GM23248 (cell line): ENCODE measurements at regions not wholly inside any gene's neighbourhood (a gene's known extent, or its start where the extent isn't known, plus 50 kb on each side); places are given as distances from the start of the nearest gene placed in this dataset.

ENCODE experiments used
- DNase-seq: peaks from one replicate; pipeline ENCODE4 v3.0.0-alpha.2; 2015
- H2AFZ ChIP-seq: fragments of 200-600 bp; sonication (generic); 2 replicates; pipeline ENCODE4 v1.6.1; 2016; ENCODE audit warnings: antibody characterized with exemption
- H3F3A ChIP-seq: fragments of 200-600 bp; sonication (generic); 2 replicates; pipeline ENCODE4 v1.6.1; 2016; ENCODE audit warnings: mild to moderate bottlenecking, antibody characterized with exemption, mixed run types; ENCODE audit not compliant: insufficient read depth
- H3K27ac ChIP-seq: fragments of 200-600 bp; sonication (generic); 2 replicates; pipeline ENCODE4 v1.5.1; 2016; ENCODE audit warnings: mild to moderate bottlenecking
- H3K27me3 ChIP-seq: fragments of 200-600 bp; sonication (generic); replicated peaks from 2 replicates; pipeline ENCODE4 v1.6.1; 2016; ENCODE audit warnings: mild to moderate bottlenecking; ENCODE audit not compliant: insufficient read depth
- H3K36me3 ChIP-seq: fragments of 200-600 bp; sonication (generic); 2 replicates; pipeline ENCODE4 v1.6.1; 2016; ENCODE audit warnings: low read depth, mild to moderate bottlenecking
- H3K4me1 ChIP-seq: fragments of 200-600 bp; sonication (generic); 2 replicates; pipeline ENCODE4 v1.6.1; 2016; ENCODE audit warnings: mild to moderate bottlenecking; ENCODE audit not compliant: insufficient read depth
- H3K4me2 ChIP-seq: fragments of 200-600 bp; sonication (generic); one replicate; pipeline ENCODE4 v1.6.1; 2016; ENCODE audit warnings: mild to moderate bottlenecking; ENCODE audit not compliant: unreplicated experiment
- H3K4me3 ChIP-seq: fragments of 200-600 bp; sonication (generic); 2 replicates; pipeline ENCODE4 v1.5.1; 2016; ENCODE audit warnings: mild to moderate bottlenecking
- H3K79me2 ChIP-seq: fragments of 200-600 bp; sonication (generic); 2 replicates; pipeline ENCODE4 v1.6.1; 2016; ENCODE audit warnings: mild to moderate bottlenecking; ENCODE audit not compliant: insufficient read depth
- H3K9ac ChIP-seq: fragments of 200-600 bp; sonication (generic); 2 replicates; pipeline ENCODE4 v1.6.1; 2016; ENCODE audit warnings: mild to moderate bottlenecking
- H3K9me2 ChIP-seq: fragments of 200-600 bp; sonication (generic); 2 replicates; pipeline ENCODE4 v1.6.1; 2016; ENCODE audit warnings: mixed run types, mild to moderate bottlenecking, moderate library complexity; ENCODE audit not compliant: insufficient read depth
- H3K9me3 ChIP-seq: fragments of 200-600 bp; sonication (generic); one replicate; pipeline ENCODE4 v1.6.1; 2017; ENCODE audit warnings: low read depth
- H4K20me1 ChIP-seq: fragments of 200-600 bp; sonication (generic); 2 replicates; pipeline ENCODE4 v1.6.0; 2016; ENCODE audit not compliant: insufficient read depth
- EZH2 ChIP-seq: fragments of 200-600 bp; sonication (generic); IDR thresholded peaks from 2 replicates; pipeline ENCODE4 v1.6.1; 2018; ENCODE audit warnings: antibody characterized with exemption, mild to moderate bottlenecking; ENCODE audit not compliant: insufficient read depth, poor library complexity, severe bottlenecking
- EZH2phosphoT487 ChIP-seq: fragments of 200-600 bp; sonication (generic); IDR thresholded peaks from 2 replicates; pipeline ENCODE4 v1.6.1; 2018; ENCODE audit warnings: antibody characterized with exemption, moderate library complexity, mild to moderate bottlenecking, low read depth; ENCODE audit not compliant: insufficient read depth
- WGBS, 2 experiments: methylation state at CpG; one replicate each; pipeline ENCODE4 v1.1.6; 2015 to 2017; ENCODE audit warnings: low lambda C conversion rate in 2 of 2, low coverage in 1 of 2; ENCODE audit errors: missing lambda C conversion rate in 2 of 2; 5-methylcytosine and 5-hydroxymethylcytosine counted together
- in situ Hi-C: fragments of 300-500 bp; cut with MboI; formaldehyde crosslinking; loops from 2 replicates; pipeline ENCODE4 v1.15.0; 2020

GRCh38 chr9:81480828-81481604 lies 208.3 kb downstream of the TLE1 start:
- H3K4me2 ChIP-seq = no peak overlapping the region
- H3K36me3 ChIP-seq = no peaks in the 10 kb centered on the region
- no peaks in the 10 kb centered on the region for H3K79me2 ChIP-seq
- no peak overlapping the region for H3K27ac ChIP-seq
- no peak overlapping the region for H3K4me3 ChIP-seq
- WGBS, 2 experiments = 75 to 76% methylated on average over 6 of the region's 6 CpGs
- 0 out of 2 replicates have a peak, but pooled peaks cover 8% of the 10 kb centered on the region for H3K27me3 ChIP-seq
- no peak overlapping the region for H2AFZ ChIP-seq
- H3K9ac ChIP-seq = no peak overlapping the region
- TF ChIP-seq EZH2phosphoT487 (no peak), EZH2 (no peak)
- in situ Hi-C loops = no loop called here
- DNase-seq = no peak
- no peaks in the 10 kb centered on the region for H3K9me3 ChIP-seq
- no peaks in the 10 kb centered on the region for H3K9me2 ChIP-seq
- H3F3A ChIP-seq = peaks cover 8% of the 10 kb centered on the region
- H4K20me1 ChIP-seq = no peaks in the 10 kb centered on the region
- H3K4me1 ChIP-seq = peaks cover 12% of the 10 kb centered on the region

GRCh38 chr9:81479573-81479972 lies 209.8 kb downstream of the TLE1 start:
- Histone ChIP-seq H3K9ac (no peak overlapping the region), H3K9me2 (no peaks in the 10 kb centered on the region), H3K9me3 (no peaks in the 10 kb centered on the region), H3F3A (peaks cover 8% of the 10 kb centered on the region), H3K4me3 (no peak overlapping the region), H3K4me1 (peaks cover 12% of the 10 kb centered on the region), H3K27ac (no peak overlapping the region), H3K4me2 (no peak overlapping the region), H4K20me1 (no peaks in the 10 kb centered on the region), H3K36me3 (no peaks in the 10 kb centered on the region), H3K27me3 (peaks cover 5% of the 10 kb centered on the region; the same call in 1 of the 2 replicates), H3K79me2 (no peaks in the 10 kb centered on the region), H2AFZ (no peak overlapping the region)
- in situ Hi-C loops = no loop called here
- 76% methylated on average over 2 of the region's 2 CpGs for WGBS, 2 experiments
- TF ChIP-seq EZH2phosphoT487 = no peak
- no peak for TF ChIP-seq EZH2
- no peak for DNase-seq

- Histone ChIP-seq H3K9ac (no peak overlapping the region), H3K9me3 (no peaks in the 10 kb centered on the region), H3K4me3 (no peak overlapping the region), H2AFZ (no peak overlapping the region), H3F3A (peaks cover 8% of the 10 kb centered on the region), H3K9me2 (no peaks in the 10 kb centered on the region), H3K4me2 (no peak overlapping the region), H4K20me1 (no peaks in the 10 kb centered on the region), H3K27me3 (peaks cover 6% of the 10 kb centered on the region; the same call in 1 of the 2 replicates), H3K79me2 (no peaks in the 10 kb centered on the region), H3K36me3 (no peaks in the 10 kb centered on the region), H3K4me1 (peaks cover 12% of the 10 kb centered on the region), H3K27ac (no peak overlapping the region)
- peak; percentile 74 for DNase-seq
- TF ChIP-seq EZH2phosphoT487 (no peak), EZH2 (no peak)
- in situ Hi-C loops = no loop called here
- 6 to 12% methylated on average over 2 of the region's 2 CpGs for WGBS, 2 experiments
Observed at GRCh38 chr9:81477669-81478068, 211.7 kb downstream of the TLE1 start.

GRCh38 chr9:81476813-81477490 lies 212.4 kb downstream of the TLE1 start:
- Histone ChIP-seq H2AFZ (no peak overlapping the region), H3K9me3 (no peaks in the 10 kb centered on the region), H3K4me1 (peaks cover 12% of the 10 kb centered on the region), H3K4me3 (no peak overlapping the region), H4K20me1 (no peaks in the 10 kb centered on the region), H3K79me2 (no peaks in the 10 kb centered on the region), H3K9ac (no peak overlapping the region), H3F3A (peaks cover 8% of the 10 kb centered on the region), H3K9me2 (no peaks in the 10 kb centered on the region), H3K27ac (no peak overlapping the region), H3K36me3 (no peaks in the 10 kb centered on the region), H3K27me3 (peaks cover 6% of the 10 kb centered on the region; the same call in 1 of the 2 replicates), H3K4me2 (no peak overlapping the region)
- no peak for DNase-seq
- in situ Hi-C loops = no loop called here
- no peak for TF ChIP-seq EZH2
- WGBS, 2 experiments = 91 to 92% methylated on average over 6 of the region's 6 CpGs
